ENCODE measurements at regions not wholly inside any gene's neighbourhood (a gene's known extent, or its start where the extent isn't known, plus 50 kb on each side); places are given as distances from the start of the nearest gene placed in this dataset.

GRCh38 chr1:38263438-38263837, 216.8 kb upstream of the POU3F1 start:
- DNase-seq (ENCODE audit: insufficient read length, low spot score) (no peak), FAIRE-seq (no peak)
- no peak for TF ChIP-seq POLR2A (IDR thresholded peaks at IDR 0.05; ENCODE audit: low read depth, low read length)

GRCh38 chr1:38261574-38261973, 215.0 kb upstream of the POU3F1 start:
- no peak for DNase-seq (ENCODE audit: insufficient read length, low spot score)
- no peak for TF ChIP-seq POLR2A (IDR thresholded peaks at IDR 0.05; ENCODE audit: low read depth, low read length)
- no peak for FAIRE-seq

- TF ChIP-seq POLR2A (IDR thresholded peaks at IDR 0.05; ENCODE audit: low read depth, low read length), result no peak
- FAIRE-seq (no peak), DNase-seq (ENCODE audit: insufficient read length, low spot score) (no peak)
These were observed 211.6 kb upstream of the POU3F1 start for GRCh38 chr1:38258085-38258627.

GRCh38 chr1:38257374-38257773, 210.8 kb upstream of the POU3F1 start:
- TF ChIP-seq POLR2A (IDR thresholded peaks at IDR 0.05; ENCODE audit: low read depth, low read length), result no peak
- no peak for FAIRE-seq
- DNase-seq (ENCODE audit: insufficient read length, low spot score), result no peak

GRCh38 chr1:38256072-38256471, 209.5 kb upstream of the POU3F1 start:
- TF ChIP-seq POLR2A (IDR thresholded peaks at IDR 0.05; ENCODE audit: low read depth, low read length), result no peak
- FAIRE-seq (no peak), DNase-seq (ENCODE audit: insufficient read length, low spot score) (no peak)

- no peak for FAIRE-seq
- TF ChIP-seq POLR2A (IDR thresholded peaks at IDR 0.05; ENCODE audit: low read depth, low read length), result no peak
- no peak for DNase-seq (ENCODE audit: insufficient read length, low spot score)
These were observed 206.7 kb upstream of the POU3F1 start for GRCh38 chr1:38253314-38253713.

GRCh38 chr1:38250356-38250755, 203.8 kb upstream of the POU3F1 start:
- DNase-seq (ENCODE audit: insufficient read length, low spot score) (no peak), FAIRE-seq (no peak)

DNA sequence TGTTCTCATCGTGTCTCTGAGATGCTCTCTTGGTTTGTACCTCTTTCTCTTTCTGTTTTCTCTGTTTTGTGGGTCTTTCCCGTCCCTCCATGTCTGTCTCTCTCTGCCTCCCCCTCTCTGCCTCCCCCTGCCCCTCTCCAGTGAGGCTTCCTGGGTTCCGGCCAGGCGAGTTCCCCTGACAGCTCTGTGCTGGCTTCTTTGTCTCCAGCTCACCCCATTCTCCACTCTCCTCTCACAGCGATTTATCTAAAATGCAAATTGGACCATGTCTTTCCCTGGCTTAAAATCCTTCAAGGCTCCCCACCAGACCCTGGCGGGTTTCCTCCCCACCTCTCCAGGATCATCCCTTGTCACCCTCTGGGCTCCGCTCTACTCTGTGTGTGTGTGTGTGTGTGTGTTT, 202.4 kb upstream of the POU3F1 start:
- TF ChIP-seq POLR2A (IDR thresholded peaks at IDR 0.05; ENCODE audit: low read depth, low read length), result no peak
- no peak for FAIRE-seq
- DNase-seq (ENCODE audit: insufficient read length, low spot score), result no peak

More at GRCh38 chr1:38250356-38250755, 203.8 kb upstream of the POU3F1 start:
- no peak for TF ChIP-seq POLR2A (IDR thresholded peaks at IDR 0.05; ENCODE audit: low read depth, low read length)

- DNase-seq (ENCODE audit: insufficient read length, low spot score) (no peak), FAIRE-seq (no peak)
- no peak for TF ChIP-seq POLR2A (IDR thresholded peaks at IDR 0.05; ENCODE audit: low read depth, low read length)
These were observed 200.7 kb upstream of the POU3F1 start for GRCh38 chr1:38246955-38247952.

- FAIRE-seq (no peak), DNase-seq (ENCODE audit: insufficient read length, low spot score) (no peak)
- no peak for TF ChIP-seq POLR2A (IDR thresholded peaks at IDR 0.05; ENCODE audit: low read depth, low read length)
These were observed 197.7 kb upstream of the POU3F1 start for GRCh38 chr1:38244218-38244845.

- no peak for FAIRE-seq
- no peak for TF ChIP-seq POLR2A (IDR thresholded peaks at IDR 0.05; ENCODE audit: low read depth, low read length)
- no peak for DNase-seq (ENCODE audit: insufficient read length, low spot score)
These were observed 196.5 kb upstream of the POU3F1 start for GRCh38 chr1:38243106-38243505.

DNA sequence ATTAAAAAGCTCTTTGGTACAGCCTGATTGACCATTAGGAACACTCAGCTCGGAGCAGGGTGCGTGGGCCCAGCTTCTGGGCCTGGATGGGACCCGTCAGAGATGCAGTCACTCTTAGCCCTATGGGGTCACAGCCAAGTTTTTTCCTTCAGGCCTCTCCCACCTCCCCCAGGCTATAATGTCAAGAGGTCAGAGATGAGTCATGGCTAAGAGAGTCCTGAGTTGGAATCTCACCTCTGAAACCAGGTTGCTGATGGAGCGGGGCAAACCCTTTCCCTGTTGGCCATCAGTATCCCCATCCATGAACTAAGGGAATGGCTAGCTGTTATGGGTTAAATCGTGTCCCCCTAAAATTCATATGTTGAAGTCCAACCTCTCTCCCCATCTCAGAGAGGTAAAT, 195.9 kb upstream of the POU3F1 start:
- FAIRE-seq (no peak), DNase-seq (ENCODE audit: insufficient read length, low spot score) (no peak)
- no peak for TF ChIP-seq POLR2A (IDR thresholded peaks at IDR 0.05; ENCODE audit: low read depth, low read length)

DNA sequence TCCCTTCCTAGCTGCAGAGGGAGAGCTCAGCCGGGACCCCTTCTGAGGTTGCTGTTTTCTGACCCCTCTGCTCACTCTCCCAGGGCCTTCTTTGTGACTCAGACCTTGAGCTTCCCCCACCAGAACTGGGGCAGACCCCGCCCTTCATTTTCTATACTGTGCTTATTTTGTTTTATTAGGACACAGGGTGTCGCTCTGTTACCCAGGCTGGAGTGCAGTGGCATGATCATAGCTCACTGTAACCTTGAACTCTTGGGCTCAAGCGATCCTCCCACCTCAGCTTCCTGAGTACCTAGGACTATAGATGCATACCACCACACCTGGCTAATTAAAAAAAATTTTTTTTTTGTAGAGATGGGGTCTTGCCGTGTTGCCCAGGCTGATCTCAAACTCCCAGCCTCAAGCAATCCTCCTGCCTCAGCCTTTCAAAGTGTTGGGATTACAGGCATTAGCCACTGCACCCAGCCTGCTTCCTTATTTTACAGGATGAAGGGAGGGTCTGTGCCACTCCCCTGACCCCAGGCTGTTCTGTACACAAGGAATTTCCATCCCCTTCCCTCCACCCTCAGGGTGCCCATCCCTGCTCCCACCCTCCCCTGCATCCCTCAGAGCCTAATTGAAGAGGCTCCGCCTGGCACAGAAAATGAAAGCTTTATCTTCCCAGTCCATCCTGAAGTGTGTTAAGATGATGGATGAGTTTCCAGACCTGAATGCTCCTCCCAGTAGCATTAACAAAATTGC, 195.2 kb upstream of the POU3F1 start:
- no peak for TF ChIP-seq POLR2A (IDR thresholded peaks at IDR 0.05; ENCODE audit: low read depth, low read length)
- DNase-seq (ENCODE audit: insufficient read length, low spot score), result no peak
- FAIRE-seq, result no peak

GRCh38 chr1:38240618-38241017, 194.0 kb upstream of the POU3F1 start:
- TF ChIP-seq POLR2A (IDR thresholded peaks at IDR 0.05; ENCODE audit: low read depth, low read length), result no peak
- FAIRE-seq, result no peak
- DNase-seq (ENCODE audit: insufficient read length, low spot score), result no peak

All from H54 (cell line).